ENCODE measurements at regions not wholly inside any gene's neighbourhood (a gene's known extent, or its start where the extent isn't known, plus 50 kb on each side); places are given as distances from the start of the nearest gene placed in this dataset.

GRCh38 chr5:74059706-74060105, 433.7 kb downstream of the ARHGEF28 start:
- TF ChIP-seq CTCF (IDR thresholded peaks at IDR 0.05; ENCODE audit: borderline replicate concordance, extremely low read depth, low read length, poor library complexity, severe bottlenecking) (no peak), EZH2 (IDR thresholded peaks at IDR 0.05; ENCODE audit: borderline replicate concordance, low read depth, low read length, severe bottlenecking) (no peak)
